ENCODE measurements at regions not wholly inside any gene's neighbourhood (a gene's known extent, or its start where the extent isn't known, plus 50 kb on each side); places are given as distances from the start of the nearest gene placed in this dataset.

DNA sequence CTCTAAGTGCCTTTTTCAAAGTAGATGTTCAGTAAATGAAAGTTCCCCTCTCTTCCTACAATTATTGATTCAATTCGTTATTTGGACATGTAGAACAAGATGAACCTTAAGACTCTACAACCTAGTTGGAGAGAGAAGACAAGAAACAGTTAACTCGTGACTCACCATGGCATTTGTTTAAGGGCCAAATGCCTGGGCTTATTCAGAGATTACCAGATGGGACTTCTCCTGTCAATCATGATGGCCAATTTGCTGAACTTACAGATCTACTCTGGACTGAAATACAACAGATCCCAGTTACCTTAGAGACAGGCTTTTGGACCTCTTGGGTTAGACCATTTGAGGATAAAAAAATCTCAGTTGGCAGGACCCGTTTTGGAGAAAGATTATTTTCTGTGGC, 93.5 kb downstream of the C1orf94 start:
- no peaks in the 10 kb centered on the region for H3K4me1 ChIP-seq (ENCODE audit: control insufficient read depth in 2 of 2, insufficient read depth in 2 of 2, low read length in 2 of 2)
- H3K36me3 ChIP-seq (replicated peaks in 1 of 2; ENCODE audit: control extremely low read depth in 1 of 2, control insufficient read depth in 1 of 2, extremely low read depth in 1 of 2, insufficient read depth in 2 of 2, low read length in 1 of 2), result no peaks in the 10 kb centered on the region
- 73% methylated on average over 1 of the region's 3 CpGs for WGBS (ENCODE audit: insufficient coverage)
- no peaks in the 10 kb centered on the region for H3K27me3 ChIP-seq (replicated peaks in 1 of 4; ENCODE audit: control extremely low read depth in 1 of 4, control insufficient read depth in 3 of 4, insufficient read depth in 4 of 4, low read length in 3 of 4)
- no peak for TF ChIP-seq EZH2 (IDR thresholded peaks at IDR 0.05; ENCODE audit: borderline replicate concordance, insufficient read depth, low read depth, low read length, poor library complexity, severe bottlenecking)
- TF ChIP-seq, protein P1, sequence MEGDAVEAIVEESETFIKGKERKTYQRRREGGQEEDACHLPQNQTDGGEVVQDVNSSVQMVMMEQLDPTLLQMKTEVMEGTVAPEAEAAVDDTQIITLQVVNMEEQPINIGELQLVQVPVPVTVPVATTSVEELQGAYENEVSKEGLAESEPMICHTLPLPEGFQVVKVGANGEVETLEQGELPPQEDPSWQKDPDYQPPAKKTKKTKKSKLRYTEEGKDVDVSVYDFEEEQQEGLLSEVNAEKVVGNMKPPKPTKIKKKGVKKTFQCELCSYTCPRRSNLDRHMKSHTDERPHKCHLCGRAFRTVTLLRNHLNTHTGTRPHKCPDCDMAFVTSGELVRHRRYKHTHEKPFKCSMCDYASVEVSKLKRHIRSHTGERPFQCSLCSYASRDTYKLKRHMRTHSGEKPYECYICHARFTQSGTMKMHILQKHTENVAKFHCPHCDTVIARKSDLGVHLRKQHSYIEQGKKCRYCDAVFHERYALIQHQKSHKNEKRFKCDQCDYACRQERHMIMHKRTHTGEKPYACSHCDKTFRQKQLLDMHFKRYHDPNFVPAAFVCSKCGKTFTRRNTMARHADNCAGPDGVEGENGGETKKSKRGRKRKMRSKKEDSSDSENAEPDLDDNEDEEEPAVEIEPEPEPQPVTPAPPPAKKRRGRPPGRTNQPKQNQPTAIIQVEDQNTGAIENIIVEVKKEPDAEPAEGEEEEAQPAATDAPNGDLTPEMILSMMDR (IDR thresholded peaks at IDR 0.05), result no peak
- ChIA-PET POLR2A (no interaction called here), CTCF (no interaction called here)
- H3K4me3 Mint-ChIP-seq, result no peak overlapping the region
- no peak overlapping the region for H3K4me3 ChIP-seq (ENCODE audit: control extremely low read depth in 1 of 5, extremely low read depth in 1 of 5, insufficient read depth in 1 of 5, low read depth in 2 of 5, low read length in 4 of 5)
- no peak overlapping the region for H3K27ac Mint-ChIP-seq
- intact Hi-C loops (cut with micrococcal nuclease), result no loop called here
- H3K79me2 ChIP-seq (ENCODE audit: control insufficient read depth, insufficient read depth, low read length), result no peaks in the 10 kb centered on the region
- H2AFZ ChIP-seq (ENCODE audit: insufficient read depth, low read depth, low read length, poor library complexity, severe bottlenecking), result no peak overlapping the region
- H3K9ac ChIP-seq (ENCODE audit: low read length), result no peak overlapping the region
- H3K27me3 Mint-ChIP-seq, result peaks cover 15% of the 10 kb centered on the region
- no peak for DNase-seq
- H4K20me1 ChIP-seq (ENCODE audit: control insufficient read depth, insufficient read depth, low read length, poor library complexity, severe bottlenecking), result no peaks in the 10 kb centered on the region
- H3K27ac ChIP-seq (ENCODE audit: low read length in 2 of 2), result no peak overlapping the region
- no peaks in the 10 kb centered on the region for H3K9me3 Mint-ChIP-seq (ENCODE audit: insufficient read depth)
- no peaks in the 10 kb centered on the region for H3K9me3 ChIP-seq (ENCODE audit: control extremely low read depth in 1 of 3, control insufficient read depth in 2 of 3, insufficient read depth in 1 of 3, low read length in 2 of 3)
- ATAC-seq (ENCODE audit: low read depth), result no peak
- H3K4me2 ChIP-seq (replicated peaks; ENCODE audit: low read depth, low read length, poor library complexity, severe bottlenecking), result no peak overlapping the region
- no peaks in the 10 kb centered on the region for H3K4me1 Mint-ChIP-seq

DNA sequence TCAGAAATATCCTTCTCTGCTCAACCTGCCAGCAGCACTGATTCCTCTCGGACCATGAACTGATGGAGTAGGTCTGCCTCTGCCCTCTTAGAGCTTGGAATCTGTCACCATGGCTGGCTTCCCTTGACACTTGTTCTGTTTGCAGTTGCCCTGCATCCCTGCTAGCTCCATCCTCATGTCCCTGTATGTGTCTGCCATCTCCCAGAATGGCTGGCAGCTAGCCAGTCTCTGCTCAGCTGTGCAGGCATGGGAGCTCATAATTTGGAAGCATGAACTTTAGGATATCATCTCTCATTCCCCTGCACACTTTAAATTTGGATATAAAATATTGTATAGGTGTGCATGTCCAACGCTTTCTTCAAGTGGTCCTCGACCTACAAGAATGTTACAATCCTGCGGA, 95.4 kb downstream of the C1orf94 start:
- H3K4me2 ChIP-seq (replicated peaks; ENCODE audit: low read depth, low read length, poor library complexity, severe bottlenecking), result no peak overlapping the region
- DNase-seq (no peak), ATAC-seq (ENCODE audit: low read depth) (no peak)
- Mint-ChIP-seq H3K9me3 (ENCODE audit: insufficient read depth) (no peaks in the 10 kb centered on the region), H3K27me3 (peaks cover 11% of the 10 kb centered on the region), H3K4me3 (no peak overlapping the region), H3K27ac (no peak overlapping the region), H3K4me1 (no peaks in the 10 kb centered on the region)
- H3K27me3 ChIP-seq (replicated peaks in 1 of 4; ENCODE audit: control extremely low read depth in 1 of 4, control insufficient read depth in 3 of 4, insufficient read depth in 4 of 4, low read length in 3 of 4), result no peaks in the 10 kb centered on the region
- H3K36me3 ChIP-seq (replicated peaks in 1 of 2; ENCODE audit: control extremely low read depth in 1 of 2, control insufficient read depth in 1 of 2, extremely low read depth in 1 of 2, insufficient read depth in 2 of 2, low read length in 1 of 2), result no peaks in the 10 kb centered on the region
- 83% methylated on average over 3 of the region's 4 CpGs for WGBS (ENCODE audit: insufficient coverage)
- no peak overlapping the region for H3K4me3 ChIP-seq (ENCODE audit: control extremely low read depth in 1 of 5, extremely low read depth in 1 of 5, insufficient read depth in 1 of 5, low read depth in 2 of 5, low read length in 4 of 5)
- H3K27ac ChIP-seq (ENCODE audit: low read length in 2 of 2), result no peak overlapping the region
- H3K9me3 ChIP-seq (ENCODE audit: control extremely low read depth in 1 of 3, control insufficient read depth in 2 of 3, insufficient read depth in 1 of 3, low read length in 2 of 3), result no peaks in the 10 kb centered on the region
- no peaks in the 10 kb centered on the region for H4K20me1 ChIP-seq (ENCODE audit: control insufficient read depth, insufficient read depth, low read length, poor library complexity, severe bottlenecking)
- H3K79me2 ChIP-seq (ENCODE audit: control insufficient read depth, insufficient read depth, low read length), result no peaks in the 10 kb centered on the region
- no peak overlapping the region for H3K9ac ChIP-seq (ENCODE audit: low read length)
- TF ChIP-seq, protein P1 (IDR thresholded peaks at IDR 0.05), result no peak
- TF ChIP-seq EZH2 (IDR thresholded peaks at IDR 0.05; ENCODE audit: borderline replicate concordance, insufficient read depth, low read depth, low read length, poor library complexity, severe bottlenecking), result no peak
- CTCF ChIA-PET, result no interaction called here
- H3K4me1 ChIP-seq (ENCODE audit: control insufficient read depth in 2 of 2, insufficient read depth in 2 of 2, low read length in 2 of 2), result no peaks in the 10 kb centered on the region
- no peak overlapping the region for H2AFZ ChIP-seq (ENCODE audit: insufficient read depth, low read depth, low read length, poor library complexity, severe bottlenecking)
- POLR2A ChIA-PET, result no interaction called here
- intact Hi-C loops (cut with micrococcal nuclease), result no loop called here

Data from B cell (primary cell).